Renal cortical epithelial cell (primary cell): ENCODE measurements at regions not wholly inside any gene's neighbourhood (a gene's known extent, or its start where the extent isn't known, plus 50 kb on each side); places are given as distances from the start of the nearest gene placed in this dataset.

Experiments used
- DNase-seq: peaks from one replicate; pipeline ENCODE4 v3.0.0-alpha.2; 2011; ENCODE audit warnings: low read depth

DNA sequence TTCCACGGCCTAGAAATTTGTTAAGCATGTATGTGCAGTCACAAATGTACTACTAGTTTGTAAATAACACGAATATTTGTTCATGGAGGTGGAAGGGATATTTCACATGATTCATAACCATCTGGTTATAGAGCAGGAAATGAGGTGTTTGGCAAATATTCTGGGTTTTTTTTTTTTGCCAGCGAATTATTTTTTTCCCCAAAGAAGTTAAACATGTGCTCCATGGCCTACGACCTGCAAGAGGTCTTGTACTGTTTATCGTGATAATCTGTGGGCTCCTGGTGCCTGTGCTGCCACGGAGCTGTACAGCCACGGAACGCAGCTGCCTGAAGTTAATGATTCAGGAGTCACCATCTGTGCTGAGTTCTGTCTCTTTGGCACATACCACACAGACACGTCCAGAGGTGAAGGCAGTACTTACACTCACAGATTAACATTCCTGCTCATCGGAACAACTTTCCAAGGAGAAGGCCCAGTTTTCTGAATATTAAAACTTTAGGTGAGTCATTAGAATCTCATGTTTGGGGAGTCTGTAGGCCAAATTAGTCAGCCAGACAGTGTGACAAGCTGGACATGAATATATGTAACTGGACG lies 156.3 kb downstream of the TMX1 start:
- peak; percentile 90 for DNase-seq

DNA sequence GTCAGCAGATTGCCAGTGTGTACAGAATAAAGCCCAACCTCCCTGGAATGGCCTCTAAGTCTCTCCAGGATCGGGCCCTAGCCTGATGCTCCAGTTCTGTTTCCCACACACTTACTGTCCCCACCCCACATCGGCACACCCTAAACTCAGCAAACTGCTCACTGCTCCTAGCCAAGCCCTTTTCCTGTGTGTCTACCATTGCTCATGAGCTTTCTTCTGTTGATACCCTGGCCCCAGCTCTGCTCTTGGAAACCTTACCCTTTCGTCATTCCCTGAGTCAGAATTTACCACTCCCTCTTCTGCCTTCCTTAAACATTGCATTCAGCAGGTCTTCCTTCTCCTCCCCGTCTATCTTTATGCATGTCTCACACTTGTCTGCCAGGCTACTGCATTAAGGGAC lies 158.9 kb downstream of the TMX1 start:
- DNase-seq: peak; percentile 75

DNA sequence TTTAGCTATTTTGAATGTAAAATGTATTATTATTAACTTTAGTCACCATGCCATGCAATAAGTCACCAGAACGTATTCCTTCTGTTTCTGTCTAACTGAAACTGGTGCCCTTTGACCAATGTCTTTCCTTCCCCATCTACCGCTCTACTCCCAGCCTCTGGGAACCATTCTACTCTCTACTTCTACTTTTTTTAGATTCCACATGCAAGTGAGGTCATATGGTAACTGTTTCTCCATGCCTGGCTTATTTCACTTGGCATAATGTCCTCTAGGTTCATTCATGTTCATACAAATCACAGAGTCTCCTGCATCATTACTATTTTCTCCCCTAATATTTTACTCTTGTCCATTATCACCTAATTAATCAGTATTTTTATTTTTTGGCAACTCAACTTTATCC lies 160.1 kb downstream of the TMX1 start:
- peak; percentile 51 for DNase-seq

DNA sequence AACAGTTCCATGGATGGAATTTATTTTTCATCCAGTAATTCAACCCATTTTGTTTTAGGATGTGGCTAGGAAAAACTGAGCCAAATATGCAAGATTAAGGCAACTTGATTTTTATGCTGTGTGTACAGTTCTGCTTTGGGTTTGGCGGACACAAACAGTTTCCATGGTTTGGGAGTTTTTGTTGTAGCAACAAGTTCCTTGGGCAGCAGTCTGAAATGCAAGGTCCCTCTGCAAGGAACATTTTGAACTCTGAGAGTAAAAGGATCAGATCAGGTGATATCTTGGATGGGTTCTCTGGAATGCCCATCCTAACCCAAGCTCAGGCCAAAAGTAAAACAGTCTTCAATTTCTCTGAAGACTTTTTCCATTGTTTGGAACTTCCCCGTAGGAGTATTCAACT lies 161.2 kb downstream of the TMX1 start:
- DNase-seq: peak; percentile 26

DNA sequence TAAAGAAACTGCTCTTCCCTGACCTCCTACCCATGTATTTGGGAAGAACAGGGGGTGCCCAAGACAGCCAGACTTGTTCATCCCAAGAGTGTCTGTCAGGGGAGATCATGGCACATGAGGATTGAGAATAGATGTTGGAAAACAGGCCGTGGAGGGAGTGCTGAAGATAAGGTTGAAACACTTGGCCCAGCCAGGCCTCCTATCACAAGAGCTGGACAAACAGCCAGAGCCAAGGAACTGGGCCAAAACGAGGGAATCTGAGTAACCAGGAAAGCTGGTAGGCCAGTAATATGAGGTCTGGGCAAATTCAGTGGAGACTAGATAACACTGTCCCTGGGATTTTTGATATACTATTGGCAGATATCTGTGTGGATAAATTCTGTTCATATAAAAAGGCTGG lies 161.7 kb downstream of the TMX1 start:
- DNase-seq: no peak

DNA sequence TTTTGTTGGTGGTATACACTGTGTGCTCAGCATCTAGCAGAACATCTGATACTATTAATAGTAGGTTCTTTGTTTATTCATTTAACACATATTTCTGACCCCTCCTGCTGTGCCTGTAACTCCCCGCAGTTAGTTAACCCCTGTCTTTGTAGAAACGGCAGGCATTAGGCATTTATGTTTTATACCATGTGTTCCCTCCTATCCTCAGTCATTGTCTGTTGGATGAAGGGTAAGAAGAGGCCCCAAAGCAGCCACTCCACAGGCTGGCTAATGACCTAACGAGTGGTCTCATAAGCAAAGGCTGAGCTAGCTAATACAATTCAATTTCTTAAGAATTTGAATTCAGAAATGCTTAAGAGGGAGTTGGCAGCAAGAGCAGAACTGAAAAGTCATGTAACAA lies 170.8 kb downstream of the TMX1 start:
- DNase-seq: no peak

DNA sequence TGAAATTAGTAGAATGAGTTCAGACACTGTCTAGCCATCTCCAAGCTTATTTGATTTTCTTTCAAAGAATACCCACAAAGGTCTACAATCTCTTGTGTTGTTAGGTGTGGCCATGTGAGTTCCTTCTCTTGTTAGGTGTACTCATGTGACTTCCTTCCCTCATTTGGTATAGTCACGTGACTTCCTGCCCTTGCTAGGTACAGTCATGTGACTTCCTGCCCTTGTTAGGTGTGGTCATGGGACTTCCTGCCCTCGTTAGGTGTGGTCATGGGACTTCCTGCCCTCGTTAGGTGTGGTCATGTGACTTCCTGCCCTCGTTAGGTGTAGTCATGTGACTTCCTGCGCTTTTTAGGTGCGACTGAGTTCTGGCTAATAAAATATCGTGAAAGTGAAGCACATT lies 179.6 kb downstream of the TMX1 start:
- DNase-seq: no peak

DNA sequence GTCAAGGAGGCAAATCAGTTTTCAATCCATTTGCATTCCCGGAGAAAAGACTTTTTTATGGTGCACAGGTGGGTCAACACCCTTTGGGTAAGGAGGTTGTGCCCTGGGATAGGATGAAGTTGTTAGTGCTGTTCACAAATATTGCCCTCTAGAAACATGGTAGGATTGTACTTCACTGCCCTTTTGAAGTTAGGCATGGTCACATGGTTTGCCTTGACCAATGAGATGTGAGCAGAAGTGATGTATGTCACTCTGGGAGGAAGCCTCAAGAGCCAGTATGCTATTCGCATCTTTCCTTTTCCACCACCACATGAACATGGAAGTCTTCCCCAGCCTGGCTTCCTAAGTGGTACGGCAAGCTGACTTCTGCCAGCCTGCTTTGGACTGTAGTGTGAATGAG lies 182.7 kb downstream of the TMX1 start:
- no peak for DNase-seq

DNA sequence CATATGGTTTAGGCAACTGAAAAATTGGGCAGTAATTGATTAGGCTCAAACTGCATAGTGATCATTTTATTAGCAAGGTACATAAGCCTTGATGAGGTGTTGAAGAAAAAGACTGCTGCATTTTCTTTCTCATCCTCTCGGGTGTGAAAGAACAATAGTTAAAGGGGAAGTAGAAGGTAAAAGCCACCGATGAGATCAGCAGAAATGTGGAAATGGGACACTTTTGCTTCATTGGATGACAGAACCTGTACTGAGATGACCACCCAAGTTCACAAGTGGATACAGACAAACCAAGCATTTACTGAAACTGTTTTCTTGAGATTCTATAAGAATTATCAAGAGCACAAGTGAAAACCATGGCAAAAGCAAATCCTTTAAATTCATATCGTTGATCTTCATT lies 184.0 kb downstream of the TMX1 start:
- no peak for DNase-seq

DNA sequence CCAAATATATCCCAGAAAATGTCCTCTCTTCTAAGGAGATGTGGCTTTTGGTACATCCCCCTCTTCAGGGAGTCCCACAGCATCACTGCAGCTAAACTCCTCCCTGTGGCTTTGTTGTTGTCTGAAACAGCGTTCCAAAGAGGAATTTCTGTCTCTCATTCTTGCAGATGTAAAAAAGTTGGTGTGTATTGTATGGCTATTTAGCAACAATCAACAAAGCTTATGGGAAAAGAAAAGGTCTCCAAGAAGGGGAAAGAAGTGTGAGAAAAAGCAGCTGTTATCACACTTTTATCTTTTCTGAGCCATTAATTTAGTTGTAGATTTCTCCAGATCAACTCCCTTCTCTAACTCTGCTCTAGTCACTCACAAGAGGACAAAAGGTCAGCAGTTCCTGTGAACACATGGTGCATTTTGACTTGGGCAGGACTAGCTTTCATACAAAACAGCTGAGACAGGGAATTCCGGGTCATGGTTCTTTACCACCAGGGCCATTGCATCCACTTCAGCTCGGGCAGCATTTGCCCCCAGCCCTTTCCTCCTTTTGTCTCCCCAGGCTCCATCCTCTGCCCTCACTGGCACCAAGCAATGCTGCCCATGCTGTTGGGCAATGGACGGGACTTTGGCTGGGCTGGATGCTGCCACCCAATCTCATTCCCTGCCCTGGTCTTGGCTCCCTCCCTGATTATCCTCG lies 184.7 kb downstream of the TMX1 start:
- peak; percentile 45 for DNase-seq

DNA sequence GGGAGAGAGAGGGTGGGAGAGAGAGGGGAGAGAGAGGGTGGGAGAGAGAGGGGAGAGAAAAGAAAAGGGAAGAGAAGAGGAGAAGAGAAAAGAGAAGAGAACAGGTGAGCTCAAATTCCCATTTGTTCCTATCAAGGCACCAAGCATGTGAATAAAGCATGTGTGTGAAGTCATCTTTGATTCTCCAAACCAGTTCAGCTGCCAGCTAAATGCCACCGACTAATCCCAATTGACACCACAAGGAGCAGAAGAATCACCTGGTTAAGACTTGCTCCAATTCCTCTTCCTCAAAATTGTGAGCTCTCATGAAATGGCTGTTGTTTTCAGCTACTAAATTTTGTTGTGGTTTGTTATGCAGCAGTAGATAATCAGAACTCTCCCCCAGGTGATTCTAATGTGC lies 188.9 kb downstream of the TMX1 start:
- DNase-seq: no peak

DNA sequence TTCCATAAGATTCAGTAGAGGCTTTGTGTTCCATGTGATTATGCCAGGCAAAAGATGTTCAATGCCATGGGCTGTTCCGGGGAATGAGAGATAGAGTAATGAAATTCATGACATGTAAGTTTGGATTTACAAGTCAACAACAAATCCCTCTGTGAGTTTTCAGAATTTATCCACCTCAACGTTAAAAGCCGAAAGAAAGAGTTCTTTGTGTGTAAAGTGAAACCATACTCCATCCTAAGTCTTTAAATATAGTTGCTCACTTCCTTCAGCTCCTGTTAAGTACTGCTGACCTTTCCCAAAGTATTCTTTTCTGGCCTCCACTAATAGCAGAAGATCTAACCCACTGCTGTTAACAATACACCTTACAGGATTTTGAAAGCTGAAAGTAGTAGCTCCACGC lies 190.0 kb downstream of the TMX1 start:
- DNase-seq: no peak

DNA sequence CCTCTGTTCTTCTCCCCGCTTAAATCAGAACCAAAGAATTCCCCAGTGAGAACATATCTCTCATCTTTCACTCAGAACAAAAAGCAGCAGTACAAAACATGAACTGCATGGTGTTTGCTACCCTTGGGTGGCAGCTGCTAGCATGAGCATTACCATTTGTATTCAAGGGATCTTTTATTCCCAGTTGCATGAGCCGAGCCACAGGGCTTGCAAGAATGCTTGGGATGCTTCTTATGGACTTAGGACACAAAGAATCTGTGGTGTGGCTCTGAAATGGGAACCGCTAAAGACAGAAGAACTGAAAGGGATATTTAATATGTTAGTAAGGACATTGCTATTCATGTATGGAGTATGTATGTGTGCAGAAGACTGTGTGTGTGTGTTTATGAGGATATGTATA lies 190.6 kb downstream of the TMX1 start:
- peak; percentile 30 for DNase-seq

DNA sequence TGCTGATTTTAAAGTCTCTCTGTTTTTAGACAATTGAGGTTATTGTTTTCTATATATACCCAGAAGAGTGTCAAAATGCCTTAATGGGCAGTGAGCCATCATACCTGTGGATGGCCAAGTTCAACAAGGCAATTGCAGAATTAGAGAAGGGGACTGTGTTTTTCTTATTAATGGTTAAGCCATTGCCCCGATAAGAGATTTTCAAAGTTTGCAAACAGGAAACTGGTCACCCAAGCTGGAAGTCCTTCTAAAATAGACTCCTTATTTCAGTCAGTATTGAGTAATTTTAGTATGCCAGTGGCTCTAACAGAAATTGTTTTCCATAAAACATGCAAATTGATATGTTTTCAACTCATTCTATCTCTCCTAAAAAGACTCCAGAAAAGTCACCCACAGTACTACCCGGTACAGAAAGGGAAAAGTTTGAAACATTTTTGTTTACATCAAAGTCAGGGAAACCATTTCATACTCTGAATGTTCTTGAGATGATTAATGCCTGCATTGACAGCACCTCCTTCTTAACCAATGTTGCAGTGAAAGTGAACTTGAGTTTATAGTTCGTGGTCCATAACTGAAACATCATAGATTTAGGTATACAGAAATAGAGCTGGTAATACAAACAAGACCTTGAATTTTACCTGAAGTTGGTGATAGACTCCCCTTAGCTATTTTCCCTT lies 191.1 kb downstream of the TMX1 start:
- DNase-seq: peak; percentile 33

DNA sequence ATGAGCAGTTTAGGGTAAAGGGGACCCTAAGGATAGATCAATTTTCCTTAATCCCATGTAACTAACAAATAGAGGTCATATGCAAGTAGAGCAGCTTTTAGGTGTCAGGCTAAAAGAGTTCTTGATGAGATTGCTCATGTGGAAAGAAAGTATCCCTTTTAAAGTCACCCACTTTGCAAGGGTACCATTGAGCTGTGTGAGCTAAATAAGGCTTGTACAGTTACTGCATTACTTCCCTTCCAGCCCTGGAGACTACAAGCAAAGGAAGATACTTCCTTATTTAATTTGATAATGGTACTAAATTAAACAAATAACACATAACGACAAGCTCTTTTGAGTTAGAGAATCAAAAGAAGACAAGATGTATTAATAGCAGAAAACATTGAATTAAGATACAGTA lies 191.7 kb downstream of the TMX1 start:
- DNase-seq: no peak

DNA sequence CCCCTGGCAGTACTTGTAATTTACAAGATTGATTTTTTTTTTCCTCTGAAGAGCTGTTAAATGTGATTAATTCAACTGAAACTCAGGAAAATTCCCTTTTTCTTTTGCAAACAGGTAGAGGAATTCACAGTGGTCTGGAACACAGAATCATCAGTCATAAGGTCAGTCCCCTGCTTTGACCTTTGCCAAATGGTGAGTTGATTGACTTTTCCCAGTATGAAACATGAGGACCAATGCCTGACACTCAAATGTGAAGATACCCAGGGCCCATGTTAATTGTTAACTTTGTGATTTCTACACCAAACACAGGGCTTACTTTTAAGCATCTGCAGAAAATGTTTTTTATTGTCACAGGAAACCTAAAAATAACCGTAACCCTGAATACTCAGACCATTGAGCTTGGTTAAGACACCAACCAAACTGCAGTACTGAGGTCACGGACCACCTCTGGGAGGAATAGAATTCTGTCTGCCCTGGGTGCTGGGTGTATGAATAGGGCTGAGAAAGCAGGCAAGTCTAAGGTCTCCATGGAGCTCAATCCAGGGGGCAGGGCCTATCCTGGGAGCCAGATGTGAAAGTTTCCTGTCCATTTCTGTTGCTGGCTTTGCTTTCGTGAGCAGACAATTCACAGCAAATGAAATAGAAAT lies 192.4 kb downstream of the TMX1 start:
- DNase-seq: peak; percentile 45

DNA sequence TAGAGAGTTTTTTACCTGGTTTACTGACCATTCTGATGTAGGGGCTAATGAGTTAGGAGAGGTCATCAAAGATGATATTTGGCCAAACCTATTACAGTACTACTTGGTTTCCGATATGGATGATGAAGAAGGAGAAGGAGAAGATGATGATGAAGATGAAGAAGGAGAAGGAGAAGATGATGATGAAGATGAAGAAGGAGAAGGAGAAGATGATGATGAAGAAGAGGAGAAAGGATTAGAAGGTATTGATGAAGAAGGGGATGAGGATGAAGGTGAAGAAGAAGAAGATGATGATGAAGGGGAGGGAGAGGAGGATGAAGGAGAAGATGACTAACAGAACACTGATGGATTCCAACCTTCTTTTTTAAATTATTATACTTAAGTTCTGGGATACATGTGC lies 196.6 kb downstream of the TMX1 start:
- no peak for DNase-seq

DNA sequence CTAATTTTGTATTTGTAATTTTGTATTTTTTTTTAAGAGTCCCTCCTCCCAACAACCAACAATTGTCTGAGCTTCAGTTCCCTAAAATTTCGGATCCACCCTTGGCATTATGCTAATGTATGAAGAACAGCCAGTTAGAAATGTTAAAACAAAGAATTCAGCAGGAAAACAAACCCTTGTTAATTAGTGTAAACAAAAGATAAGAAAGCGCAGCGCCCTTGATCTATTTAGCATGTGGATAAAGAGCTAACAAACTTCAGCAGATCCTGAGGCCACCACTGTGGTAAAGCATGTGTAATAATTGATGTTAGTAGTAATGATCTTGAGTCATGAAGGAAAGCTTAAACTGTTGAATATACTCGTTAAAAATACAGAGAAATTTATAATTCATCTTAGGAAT lies 199.8 kb downstream of the TMX1 start:
- no peak for DNase-seq

DNA sequence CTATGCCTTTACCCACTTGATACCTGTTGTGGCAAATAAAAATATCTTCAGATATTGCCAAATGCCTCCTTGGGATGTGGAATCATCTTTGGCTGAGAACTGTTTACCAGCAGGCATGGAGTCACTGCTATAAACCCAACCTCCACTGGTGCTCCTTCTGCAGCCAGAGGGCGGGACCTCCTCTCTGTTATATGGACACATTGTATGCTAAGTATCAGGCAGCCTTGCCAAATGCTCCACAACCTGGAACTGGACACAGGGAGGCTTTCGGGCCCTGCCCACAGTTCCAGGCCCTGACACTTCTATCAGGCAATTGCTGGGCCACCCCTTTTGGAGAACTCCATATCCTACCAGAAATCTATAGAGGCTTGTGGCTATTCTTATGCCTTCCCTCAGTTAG lies 201.0 kb downstream of the TMX1 start:
- DNase-seq: peak; percentile 37

DNA sequence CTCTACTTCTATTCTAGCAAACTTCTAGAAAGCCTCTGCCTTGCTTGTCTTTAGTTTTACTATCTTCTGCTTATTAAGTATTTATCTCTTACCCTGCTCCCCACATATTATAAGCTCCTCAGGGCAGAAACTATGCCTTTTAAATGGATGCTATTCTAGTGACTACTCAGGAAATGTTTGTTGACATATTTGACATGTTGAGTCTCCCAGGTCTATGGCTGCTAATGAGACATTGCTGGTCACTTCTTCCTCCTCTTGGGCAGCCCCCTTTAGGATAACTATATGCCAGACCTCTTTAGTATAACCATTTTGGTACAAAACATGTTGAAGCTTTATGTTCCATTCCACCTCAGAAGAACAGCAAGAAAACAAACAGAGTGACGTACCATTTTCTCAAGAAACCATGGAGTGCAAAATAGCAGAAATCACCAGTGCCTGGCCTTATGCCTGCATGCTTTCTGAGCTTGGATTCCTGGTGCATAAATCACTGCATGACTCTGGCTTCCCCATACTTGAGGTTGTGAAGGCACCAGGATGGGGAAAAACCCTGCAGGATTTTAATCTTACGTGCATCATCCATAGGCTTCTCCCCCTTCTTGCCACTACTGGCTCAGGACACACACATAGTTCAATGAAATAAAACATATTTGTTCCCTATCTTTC lies 202.6 kb downstream of the TMX1 start:
- DNase-seq: peak; percentile 96

DNA sequence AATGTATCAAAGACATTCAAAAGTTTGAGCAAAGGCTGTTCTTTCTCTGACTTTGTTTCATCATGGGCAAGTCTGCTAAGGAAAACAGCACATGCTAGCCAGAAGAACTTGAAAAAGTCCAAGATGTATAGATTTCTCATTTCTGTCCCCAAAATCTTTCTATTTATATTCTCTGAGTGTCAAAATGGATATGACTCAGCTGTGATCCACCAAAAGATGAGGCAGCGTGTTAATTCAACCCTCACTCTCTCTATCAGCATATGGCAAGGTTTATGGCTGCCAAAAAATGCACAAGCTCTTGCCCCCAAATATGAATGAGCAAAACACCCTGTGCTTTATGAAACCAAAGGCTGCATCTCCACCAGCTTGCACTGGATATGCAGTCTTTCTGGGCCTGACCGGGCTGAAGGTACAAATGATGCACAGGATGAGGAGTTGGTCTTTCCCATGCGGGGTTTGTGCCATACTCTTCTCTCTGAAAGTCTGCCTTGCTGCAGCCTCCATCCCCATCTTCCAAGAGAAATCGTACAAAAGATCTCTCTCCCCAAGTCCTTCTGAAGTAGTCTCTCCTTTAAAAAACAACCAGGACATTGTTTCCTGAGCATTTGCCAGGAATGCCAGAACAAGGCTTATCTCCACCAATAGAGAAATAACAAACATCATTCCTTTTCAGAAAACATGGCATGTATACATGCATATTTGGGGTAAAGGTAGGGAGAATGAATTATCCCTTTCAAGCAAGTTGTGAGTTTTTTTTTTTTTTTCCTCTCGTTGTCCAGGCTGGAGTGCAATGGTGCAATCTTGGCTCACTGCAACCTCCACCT lies 203.4 kb downstream of the TMX1 start:
- DNase-seq: no peak
